ENCODE measurements at regions not wholly inside any gene's neighbourhood (a gene's known extent, or its start where the extent isn't known, plus 50 kb on each side); places are given as distances from the start of the nearest gene placed in this dataset.

- no peak overlapping the region for H2AFZ ChIP-seq
- Mint-ChIP-seq H3K27me3 (ENCODE audit: insufficient read depth, low read depth, poor library complexity) (no peaks in the 10 kb centered on the region), H3K36me3 (ENCODE audit: low read depth) (no peaks in the 10 kb centered on the region), H3K4me3 (no peak overlapping the region), H3K9me3 (no peaks in the 10 kb centered on the region; the same call in 2 of the 3 replicates), H3K4me1 (peaks cover 5% of the 10 kb centered on the region; the same call in 2 of the 3 replicates), H3K27ac (no peak overlapping the region; the same call in 1 of the 2 replicates)
- H3K27ac ChIP-seq (ENCODE audit: low read depth): no peak overlapping the region
- TF ChIP-seq ZNF331 (CRISPR knock-in tag; IDR thresholded peaks at IDR 0.05; ENCODE audit: low read depth): no peak
- TF ChIP-seq NANOG (IDR thresholded peaks at IDR 0.05; ENCODE audit: borderline replicate concordance): no peak
- TF ChIP-seq ZNF462 (CRISPR knock-in tag; IDR thresholded peaks at IDR 0.05): no peak
- no peak for TF ChIP-seq CTCF (conservative IDR thresholded peaks at IDR 0.05; ENCODE audit: low read depth in 2 of 2)
- TF ChIP-seq POLR2AphosphoS5 (IDR thresholded peaks at IDR 0.05; ENCODE audit: low read depth): no peak
- TF ChIP-seq JUNB (IDR thresholded peaks at IDR 0.05; ENCODE audit: unreplicated experiment): no peak
- TF ChIP-seq CREB1 (CRISPR knock-in tag; IDR thresholded peaks at IDR 0.05; ENCODE audit: low read depth): no peak
- TF ChIP-seq EZH2phosphoT487 (IDR thresholded peaks at IDR 0.05; ENCODE audit: unreplicated experiment): no peak
- no peak for TF ChIP-seq STAT1 (IDR thresholded peaks at IDR 0.05; ENCODE audit: unreplicated experiment)
- TF ChIP-seq REST (IDR thresholded peaks at IDR 0.05; ENCODE audit: unreplicated experiment): no peak
- no peak for TF ChIP-seq ETS1 (IDR thresholded peaks at IDR 0.05)
- H3K4me2 ChIP-seq: no peak overlapping the region
- H3F3A ChIP-seq (replicated peaks; ENCODE audit: low read depth): no peaks in the 10 kb centered on the region
- H3K4me1 ChIP-seq (ENCODE audit: insufficient read depth): no peaks in the 10 kb centered on the region
- H3K27me3 ChIP-seq (ENCODE audit: insufficient read depth): no peaks in the 10 kb centered on the region
- H3K4me3 ChIP-seq: no peak overlapping the region
- H3K79me2 ChIP-seq (replicated peaks; ENCODE audit: insufficient read depth): no peaks in the 10 kb centered on the region
- DNase-seq (ENCODE audit: low spot score) (no peak), ATAC-seq (no peak)
- H3K36me3 ChIP-seq (ENCODE audit: insufficient read depth): no peaks in the 10 kb centered on the region
- H4K20me1 ChIP-seq (replicated peaks; ENCODE audit: insufficient read depth): no peaks in the 10 kb centered on the region
- no peaks in the 10 kb centered on the region for H3K9me2 ChIP-seq (ENCODE audit: insufficient read depth)
These were observed 133.5 kb upstream of the MAOA start for GRCh38 chrX:43522582-43522981.

Data from GM23338 (cell line).